HG03342 (cell line): ENCODE measurements at regions not wholly inside any gene's neighbourhood (a gene's known extent, or its start where the extent isn't known, plus 50 kb on each side); places are given as distances from the start of the nearest gene placed in this dataset.

ENCODE experiments used
- ATAC-seq: cut with Tn5 transposase; IDR thresholded peaks from one replicate; pipeline ENCODE4 v1.9.1; 2021; ENCODE audit warnings: mild to moderate bottlenecking, moderate library complexity; ENCODE audit not compliant: unreplicated experiment

GRCh38 chr15:39139431-39140059 lies 441.3 kb upstream of the THBS1 start:
- ATAC-seq, result peak; percentile 35

- peak; percentile 58 for ATAC-seq
Measured at GRCh38 chr15:39140060-39140604, 440.7 kb upstream of the THBS1 start.

GRCh38 chr15:39142500-39142899 lies 438.4 kb upstream of the THBS1 start:
- ATAC-seq, result no peak

- ATAC-seq, result no peak
Measured at GRCh38 chr15:39143479-39143878, 437.4 kb upstream of the THBS1 start.

GRCh38 chr15:39144051-39144450 lies 436.8 kb upstream of the THBS1 start:
- no peak for ATAC-seq

- no peak for ATAC-seq
Measured at GRCh38 chr15:39144613-39145499, 436.0 kb upstream of the THBS1 start.

- no peak for ATAC-seq
Measured at GRCh38 chr15:39145854-39146625, 434.8 kb upstream of the THBS1 start.

- no peak for ATAC-seq
Measured at GRCh38 chr15:39149636-39150150, 431.2 kb upstream of the THBS1 start.

GRCh38 chr15:39151545-39151944 lies 429.3 kb upstream of the THBS1 start:
- no peak for ATAC-seq

- no peak for ATAC-seq
Measured at GRCh38 chr15:39153058-39153714, 427.7 kb upstream of the THBS1 start.

GRCh38 chr15:39153716-39154115 lies 427.2 kb upstream of the THBS1 start:
- no peak for ATAC-seq

GRCh38 chr15:39154227-39154638 lies 426.6 kb upstream of the THBS1 start:
- no peak for ATAC-seq

- ATAC-seq, result no peak
Measured at GRCh38 chr15:39154776-39155175, 426.1 kb upstream of the THBS1 start.

GRCh38 chr15:39156166-39156565 lies 424.7 kb upstream of the THBS1 start:
- no peak for ATAC-seq

GRCh38 chr15:39156646-39157250 lies 424.1 kb upstream of the THBS1 start:
- ATAC-seq, result no peak

- no peak for ATAC-seq
Measured at GRCh38 chr15:39157882-39158281, 423.0 kb upstream of the THBS1 start.

- no peak for ATAC-seq
Measured at GRCh38 chr15:39159833-39160232, 421.0 kb upstream of the THBS1 start.

GRCh38 chr15:39161096-39161495 lies 419.8 kb upstream of the THBS1 start:
- ATAC-seq, result no peak

- no peak for ATAC-seq
Measured at GRCh38 chr15:39165020-39165706, 415.7 kb upstream of the THBS1 start.
